ENCODE measurements at regions not wholly inside any gene's neighbourhood (a gene's known extent, or its start where the extent isn't known, plus 50 kb on each side); places are given as distances from the start of the nearest gene placed in this dataset.

DNA sequence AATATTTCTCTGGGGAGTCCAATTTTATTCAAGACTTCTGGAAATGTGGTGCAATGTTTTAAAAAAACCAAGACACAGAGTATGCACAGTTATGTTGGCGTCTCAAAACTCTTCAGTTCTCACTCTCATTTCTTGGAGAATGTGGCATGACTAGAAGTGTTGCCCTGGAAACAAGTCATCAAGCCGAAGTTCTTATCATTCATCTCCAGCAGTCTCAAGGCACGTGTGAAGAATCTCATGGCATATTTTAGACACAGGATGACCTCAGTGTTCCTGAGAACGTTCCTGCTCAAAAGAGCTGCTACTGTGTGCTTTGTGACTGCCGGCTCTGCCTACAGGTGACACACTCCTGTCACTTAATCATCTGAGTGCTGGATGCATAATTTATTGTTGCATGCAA lies 147.4 kb upstream of the IRX4 start:
- intact Hi-C loops (cut with DNase I) = no loop called here

GRCh38 chr5:2029206-2029605 lies 146.5 kb upstream of the IRX4 start:
- intact Hi-C loops (cut with DNase I) = no loop called here
- DNase-seq (ENCODE audit: low spot score) = no peak

More for the DNA sequence above, 147.4 kb upstream of the IRX4 start:
- no peak for DNase-seq (ENCODE audit: low spot score)

GRCh38 chr5:2027790-2028189 lies 145.1 kb upstream of the IRX4 start:
- no peak for DNase-seq (ENCODE audit: low spot score)
- intact Hi-C loops (cut with DNase I) = no loop called here

DNA sequence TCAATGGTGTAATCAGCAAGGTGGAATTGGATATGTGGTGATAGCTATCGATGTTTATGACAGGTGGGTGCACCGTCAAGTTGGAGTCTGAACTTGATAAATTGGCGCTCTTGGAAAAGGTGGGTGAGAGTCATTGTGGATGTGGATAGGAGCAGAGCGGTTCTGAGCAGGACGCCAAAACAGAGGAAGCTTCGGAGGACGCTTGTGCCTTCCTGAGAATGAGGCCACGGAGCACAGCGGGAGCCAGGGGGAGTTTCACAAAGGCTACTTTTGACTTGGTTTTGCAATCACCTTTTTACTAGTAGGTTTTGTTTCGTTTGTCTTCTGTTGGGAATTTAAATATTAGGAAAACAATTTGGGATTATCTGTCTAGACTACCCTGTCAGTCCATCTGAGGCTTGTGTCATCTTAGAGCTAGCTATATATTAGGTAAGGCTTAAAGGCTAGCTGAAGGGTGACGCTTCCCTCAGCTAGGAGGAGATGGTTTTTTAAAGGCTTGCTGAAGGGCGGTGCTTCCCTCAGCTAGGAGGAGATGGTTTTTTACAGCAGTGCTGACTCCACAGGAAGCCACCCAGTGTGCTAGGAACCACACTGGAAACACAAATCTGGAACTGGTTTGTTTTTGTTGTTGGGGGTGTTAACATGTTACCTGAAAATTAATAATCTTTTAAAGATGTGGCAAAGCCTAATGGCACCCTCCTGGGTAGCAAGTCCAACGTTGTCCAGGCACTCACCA lies 142.4 kb upstream of the IRX4 start:
- intact Hi-C loops (cut with DNase I) = no loop called here
- DNase-seq (ENCODE audit: low spot score) = no peak

DNA sequence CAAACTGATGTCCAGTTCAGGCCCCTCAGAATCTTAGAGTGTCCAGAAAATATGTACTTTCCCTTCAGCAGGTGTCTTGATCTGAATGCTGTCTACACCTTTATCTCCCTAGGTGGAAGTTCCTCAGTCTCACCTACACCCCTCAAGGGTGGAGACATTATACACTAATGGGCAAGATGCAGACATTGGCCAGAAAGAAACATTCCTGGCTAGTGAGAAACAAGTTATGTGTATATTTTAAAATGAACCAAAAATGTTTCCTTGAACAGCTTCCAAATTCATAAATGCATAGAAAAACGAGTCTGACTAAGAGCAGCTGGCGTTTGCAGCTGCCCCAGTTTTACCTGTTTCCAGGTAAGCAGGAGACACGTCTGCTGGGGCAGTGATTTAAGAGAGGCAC lies 140.5 kb upstream of the IRX4 start:
- intact Hi-C loops (cut with DNase I) = no loop called here
- peak; percentile 1 for DNase-seq (ENCODE audit: low spot score)

GRCh38 chr5:2022436-2022835 lies 139.7 kb upstream of the IRX4 start:
- intact Hi-C loops (cut with DNase I) = no loop called here
- peak; percentile 68 for DNase-seq (ENCODE audit: low spot score)

DNA sequence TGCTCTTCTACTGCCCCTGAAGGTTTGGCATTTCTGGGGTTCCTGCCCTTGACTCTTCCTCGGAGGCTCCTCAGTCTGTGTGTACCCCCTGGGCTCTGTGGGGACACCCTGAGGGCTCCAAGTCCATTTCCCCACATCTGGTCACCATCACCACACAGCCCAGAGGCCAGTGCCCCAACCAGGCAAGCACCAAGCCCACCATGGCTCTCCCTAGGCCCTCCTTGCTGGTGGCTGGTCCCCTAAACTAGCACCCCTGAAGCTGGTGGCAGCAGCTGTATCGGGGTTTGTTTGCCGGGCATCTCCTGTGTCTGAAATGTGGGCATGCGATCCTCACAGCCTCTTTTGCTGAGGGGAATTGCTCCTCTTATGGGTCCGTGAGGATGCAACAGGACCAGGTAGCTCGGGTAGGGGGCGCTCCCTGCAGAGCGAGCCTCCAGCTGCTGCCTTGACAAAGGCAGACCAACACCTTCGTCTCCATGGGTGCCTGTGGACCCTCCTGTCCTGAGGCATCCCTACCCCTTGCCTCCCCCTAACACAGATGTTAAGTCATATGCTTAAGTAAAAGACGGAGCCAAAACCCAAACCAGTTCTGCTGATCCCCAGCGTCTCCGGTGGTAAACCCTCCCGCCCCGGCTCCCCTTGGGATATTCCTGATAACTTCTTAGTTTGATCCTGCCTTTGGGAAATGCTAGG lies 138.9 kb upstream of the IRX4 start:
- intact Hi-C loops (cut with DNase I) = no loop called here

GRCh38 chr5:2020730-2021129 lies 138.0 kb upstream of the IRX4 start:
- intact Hi-C loops (cut with DNase I) = no loop called here
- peak; percentile 10 for DNase-seq (ENCODE audit: low spot score)

More for the DNA sequence above, 138.9 kb upstream of the IRX4 start:
- peak; percentile 66 for DNase-seq (ENCODE audit: low spot score)

GRCh38 chr5:2019716-2020115 lies 137.0 kb upstream of the IRX4 start:
- no peak for DNase-seq (ENCODE audit: low spot score)
- intact Hi-C loops (cut with DNase I) = no loop called here

DNA sequence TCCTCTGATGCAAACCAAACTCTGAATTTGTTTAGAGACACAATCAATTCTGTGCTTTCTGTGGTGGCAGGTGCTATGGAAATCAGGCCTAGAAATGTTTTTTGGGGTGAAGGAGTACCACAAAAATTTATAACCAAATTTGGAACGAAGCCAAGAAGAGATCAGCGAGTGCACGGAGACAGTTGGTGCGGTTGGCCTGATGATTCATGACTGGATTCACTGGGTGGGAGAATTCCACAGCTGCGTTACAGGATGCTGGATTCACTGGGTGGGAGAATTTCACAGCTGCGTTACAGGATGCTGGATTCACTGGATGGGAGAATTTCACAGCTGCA lies 135.6 kb upstream of the IRX4 start:
- intact Hi-C loops (cut with DNase I) = no loop called here
- DNase-seq (ENCODE audit: low spot score) = no peak

DNA sequence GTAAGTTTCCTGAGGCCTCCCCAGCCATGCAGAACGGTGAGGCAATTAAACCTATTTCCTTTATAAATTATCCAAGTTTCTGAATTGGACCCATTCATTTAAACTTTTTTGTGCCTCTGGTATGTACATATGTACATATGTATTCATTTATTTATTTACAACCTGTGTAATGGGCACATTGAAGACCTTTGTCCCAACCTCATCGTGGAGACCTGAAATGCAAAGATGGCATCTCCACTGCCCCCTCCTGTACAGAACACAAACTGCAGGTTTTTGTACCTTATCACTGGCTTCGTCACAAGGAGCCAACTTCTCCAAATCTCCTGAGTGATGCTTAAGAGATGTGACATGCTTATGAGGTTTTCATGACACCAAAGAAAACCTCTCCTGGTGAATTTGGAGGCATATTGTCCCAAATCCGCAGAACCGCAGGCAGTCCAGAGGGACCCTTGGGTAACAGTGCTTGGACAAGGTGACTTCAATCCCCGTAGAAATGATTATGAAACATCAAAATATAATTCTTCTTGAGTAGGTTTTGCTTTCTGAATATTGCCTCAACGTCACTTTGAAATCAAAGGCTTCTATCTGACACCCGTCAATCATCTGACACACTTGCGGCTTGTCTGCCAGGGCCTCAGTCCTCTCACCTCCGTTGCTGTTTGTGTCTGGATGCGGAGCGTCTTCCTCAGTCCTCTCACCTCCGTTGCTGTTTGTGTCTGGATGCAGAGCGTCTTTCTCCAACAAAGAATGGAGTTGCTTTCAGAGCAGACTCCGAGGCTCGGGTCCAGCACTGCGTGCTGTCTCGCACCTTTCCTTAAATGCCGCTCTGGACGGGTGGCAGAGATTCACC lies 135.0 kb upstream of the IRX4 start:
- intact Hi-C loops (cut with DNase I) = no loop called here
- DNase-seq (ENCODE audit: low spot score) = no peak

DNA sequence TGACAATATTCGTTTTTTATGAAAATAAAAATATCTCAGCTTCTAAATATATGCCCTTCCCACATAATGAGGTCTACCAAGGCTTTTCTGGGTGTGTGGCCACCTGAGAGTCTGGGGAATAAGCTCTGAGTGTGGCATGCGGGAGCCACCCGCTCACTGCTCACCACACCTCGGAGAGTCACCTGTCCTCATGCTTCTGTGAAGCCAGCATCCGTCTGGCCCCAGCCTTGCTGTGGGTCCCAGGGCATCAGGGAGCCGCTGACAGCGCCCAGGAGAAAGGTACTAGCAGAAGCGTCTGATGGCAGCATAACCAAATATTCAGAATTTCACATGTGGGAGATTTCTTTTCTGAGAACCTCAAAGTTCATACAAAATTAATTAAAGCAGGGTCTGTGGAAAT lies 133.2 kb upstream of the IRX4 start:
- intact Hi-C loops (cut with DNase I) = no loop called here
- DNase-seq (ENCODE audit: low spot score) = no peak

GRCh38 chr5:2015124-2015848 lies 132.6 kb upstream of the IRX4 start:
- intact Hi-C loops (cut with DNase I) = no loop called here
- DNase-seq (ENCODE audit: low spot score) = no peak

- intact Hi-C loops (cut with DNase I) = loop anchor here (5.0 kb wide), 1 partner anchor 67 kb away; no protein-coding TSS in a partner anchor
- DNase-seq (ENCODE audit: low spot score) = no peak
These were observed 131.4 kb upstream of the IRX4 start for GRCh38 chr5:2014058-2014610.

DNA sequence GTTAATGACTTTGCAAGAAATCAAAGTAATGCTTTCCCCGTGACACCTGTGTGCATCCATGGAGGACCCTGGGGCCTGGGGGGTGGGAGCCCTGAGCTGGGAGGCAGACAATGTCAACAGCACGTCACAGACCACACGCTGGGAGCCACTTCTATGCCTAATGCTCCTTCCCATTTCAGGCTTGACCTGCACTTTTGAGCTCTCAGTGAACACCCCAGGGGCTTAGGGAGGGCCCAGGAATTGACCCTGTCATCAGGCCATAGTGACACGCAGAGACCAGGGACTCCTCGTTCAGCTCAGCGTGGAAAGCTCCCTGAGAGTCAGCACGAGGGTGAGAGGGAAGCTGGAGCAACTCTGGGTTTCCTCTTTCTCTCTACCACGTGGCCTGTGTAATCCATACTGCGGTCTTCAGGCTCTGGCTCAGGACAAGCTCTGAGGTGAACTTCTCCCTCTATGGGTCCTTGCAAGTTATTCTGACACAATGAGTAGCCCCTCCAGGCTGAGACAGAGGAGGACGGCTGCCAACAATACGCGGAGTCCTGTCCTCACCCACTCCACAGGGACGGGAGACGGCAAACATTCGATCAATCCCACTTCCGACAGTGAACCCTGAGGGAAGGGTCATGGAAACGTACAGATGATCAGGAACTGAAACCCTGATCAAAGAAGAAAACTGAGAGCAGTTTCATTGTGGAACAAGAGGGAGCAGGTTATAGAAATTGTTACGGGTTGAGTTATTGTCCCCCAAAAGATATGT lies 130.8 kb upstream of the IRX4 start:
- intact Hi-C loops (cut with DNase I) = loop anchor here (5.0 kb wide), 1 partner anchor 66 kb away; no protein-coding TSS in a partner anchor
- no peak for DNase-seq (ENCODE audit: low spot score)

DNA sequence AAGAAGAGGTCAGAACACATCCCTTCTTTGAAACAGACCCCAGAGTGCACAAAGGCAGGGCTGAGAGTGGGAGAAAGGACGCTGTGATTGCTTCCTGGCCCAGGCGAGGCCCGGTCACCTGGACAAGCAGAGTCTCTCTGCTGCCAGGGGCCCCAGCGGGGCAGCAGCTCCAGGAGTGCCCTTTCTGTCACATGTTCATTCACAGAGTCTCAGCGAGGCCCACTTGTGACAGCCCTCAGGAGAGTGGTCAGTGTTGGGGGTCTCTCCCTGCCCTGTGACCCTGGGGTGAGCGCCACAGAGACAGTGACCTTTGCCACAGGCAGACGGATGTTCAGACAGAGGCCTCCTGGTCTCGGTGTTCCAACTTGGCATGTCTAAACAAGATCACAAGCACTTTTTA lies 130.2 kb upstream of the IRX4 start:
- DNase-seq (ENCODE audit: low spot score) = no peak
- intact Hi-C loops (cut with DNase I) = loop anchor here (5.0 kb wide), 1 partner anchor 66 kb away; no protein-coding TSS in a partner anchor

DNA sequence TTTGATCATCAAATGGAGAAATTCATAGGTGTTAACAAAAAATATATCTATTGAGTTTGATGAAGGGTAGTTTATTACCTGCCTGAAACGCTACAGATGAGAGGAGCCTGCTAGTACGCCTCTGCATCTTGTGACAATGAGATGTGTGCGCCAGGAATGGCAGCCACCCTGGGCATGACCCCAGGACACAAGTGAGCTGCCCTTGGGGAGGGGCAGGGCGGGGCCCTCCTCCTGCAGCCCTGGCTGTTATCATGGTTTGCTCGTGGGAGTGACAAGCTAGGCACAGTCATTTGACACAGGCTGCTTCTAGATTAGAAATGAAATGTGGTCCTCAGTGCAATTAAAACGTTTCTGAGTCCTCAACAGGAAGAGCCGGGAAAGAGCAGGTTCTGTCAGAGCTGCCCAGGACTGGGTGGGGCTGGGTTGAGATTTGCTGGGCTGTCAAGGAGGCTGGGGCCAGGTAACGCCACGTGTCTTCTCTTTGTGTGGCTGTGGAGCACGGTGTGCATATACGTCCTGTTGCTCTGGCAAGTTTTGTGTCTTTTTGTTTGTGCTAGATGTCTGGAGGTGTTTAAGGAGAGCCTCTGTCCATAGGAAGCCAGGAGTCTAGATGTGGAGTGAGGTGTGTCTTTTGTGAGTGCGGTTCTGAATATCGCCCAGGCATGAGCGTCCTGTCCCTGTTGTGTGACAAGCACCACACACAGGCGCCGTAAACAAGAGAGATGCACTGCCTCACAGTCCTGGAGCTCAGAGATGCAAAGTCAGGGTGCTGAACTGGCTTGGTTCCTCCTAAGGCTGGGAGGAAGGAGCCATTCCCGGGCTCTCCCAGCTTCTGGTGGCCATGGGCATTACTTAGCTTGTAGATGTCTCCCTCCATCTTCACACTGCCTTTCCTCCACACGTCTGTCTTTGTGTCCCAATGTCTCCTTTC lies 129.0 kb upstream of the IRX4 start:
- peak; percentile 79 for DNase-seq (ENCODE audit: low spot score)
- intact Hi-C loops (cut with DNase I) = loop anchor here (5.0 kb wide), 1 partner anchor 64 kb away; no protein-coding TSS in a partner anchor

DNA sequence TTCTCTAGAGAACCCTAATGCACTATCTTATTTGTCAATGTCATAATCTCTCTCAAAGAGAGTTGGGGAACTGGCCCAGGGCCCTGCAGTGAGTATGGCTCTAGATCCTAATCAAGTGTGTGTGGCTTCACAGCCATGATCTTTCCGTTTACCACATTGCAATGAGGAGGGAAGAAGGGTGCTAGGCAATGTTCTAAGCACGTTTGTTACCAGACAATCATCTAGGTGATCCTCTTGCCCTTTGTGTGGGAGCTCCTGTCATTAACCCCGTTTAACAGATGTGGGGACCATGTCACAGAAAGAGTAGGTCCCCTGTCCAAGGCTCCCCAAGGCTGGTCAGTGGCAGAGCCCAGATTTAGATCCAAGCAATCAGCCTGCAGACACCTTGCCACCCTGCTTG lies 128.2 kb upstream of the IRX4 start:
- intact Hi-C loops (cut with DNase I) = loop anchor here (5.0 kb wide), 1 partner anchor 64 kb away; no protein-coding TSS in a partner anchor
- DNase-seq (ENCODE audit: low spot score) = peak; percentile 35

All from cardiac septum (tissue), 1 donor.